ENCODE measurements at regions not wholly inside any gene's neighbourhood (a gene's known extent, or its start where the extent isn't known, plus 50 kb on each side); places are given as distances from the start of the nearest gene placed in this dataset.
"Not testable (repeated sequence)": the region's sequence is repeated elsewhere in the genome, so short reads cannot be mapped to it uniquely, and the experiment has no call there.

GRCh38 chr6:81897793-81898192 is 145.3 kb upstream of the TENT5A start:
- no peak for DNase-seq

- DNase-seq, result no peak
These were observed 144.3 kb upstream of the TENT5A start for GRCh38 chr6:81896525-81897503.

- DNase-seq, result no peak
These were observed 143.2 kb upstream of the TENT5A start for GRCh38 chr6:81895511-81896185.

GRCh38 chr6:81894788-81895271 is 142.3 kb upstream of the TENT5A start:
- DNase-seq, result no peak

- no peak for DNase-seq
These were observed 141.8 kb upstream of the TENT5A start for GRCh38 chr6:81894306-81894705.

GRCh38 chr6:81892891-81893290 is 140.4 kb upstream of the TENT5A start:
- DNase-seq, result no peak

GRCh38 chr6:81891874-81892273 is 139.4 kb upstream of the TENT5A start:
- DNase-seq, result no peak

- no peak for DNase-seq
These were observed 138.4 kb upstream of the TENT5A start for GRCh38 chr6:81890846-81891245.

GRCh38 chr6:81889377-81890053 is 137.0 kb upstream of the TENT5A start:
- no peak for DNase-seq

- DNase-seq, result not testable (repeated sequence)
These were observed 134.4 kb upstream of the TENT5A start for GRCh38 chr6:81886909-81887308.

- no peak for DNase-seq
These were observed 133.7 kb upstream of the TENT5A start for GRCh38 chr6:81886157-81886556.

- DNase-seq, result no peak
These were observed 129.2 kb upstream of the TENT5A start for GRCh38 chr6:81881660-81882059.

GRCh38 chr6:81878479-81878878 is 126.0 kb upstream of the TENT5A start:
- DNase-seq, result peak; percentile 66

- DNase-seq, result no peak
These were observed 124.5 kb upstream of the TENT5A start for GRCh38 chr6:81876971-81877370.

GRCh38 chr6:81875782-81876293 is 123.4 kb upstream of the TENT5A start:
- no peak for DNase-seq

- not testable (repeated sequence) for DNase-seq
These were observed 117.4 kb upstream of the TENT5A start for GRCh38 chr6:81869749-81870508.

- no peak for DNase-seq
These were observed 113.2 kb upstream of the TENT5A start for GRCh38 chr6:81865712-81866111.

GRCh38 chr6:81864124-81864523 is 111.6 kb upstream of the TENT5A start:
- no peak for DNase-seq

- DNase-seq, result no peak
These were observed 110.6 kb upstream of the TENT5A start for GRCh38 chr6:81863123-81863522.

GRCh38 chr6:81861281-81861680 is 108.8 kb upstream of the TENT5A start:
- no peak for DNase-seq

GRCh38 chr6:81859884-81860283 is 107.4 kb upstream of the TENT5A start:
- no peak for DNase-seq

- DNase-seq, result no peak
These were observed 105.3 kb upstream of the TENT5A start for GRCh38 chr6:81857812-81858211.

Measured in NCI-H2171 treated with DMSO at 0.1 percent for 48 hours (cell line).